ENCODE measurements at regions not wholly inside any gene's neighbourhood (a gene's known extent, or its start where the extent isn't known, plus 50 kb on each side); places are given as distances from the start of the nearest gene placed in this dataset.

- TF ChIP-seq CTCF (IDR thresholded peaks at IDR 0.05; ENCODE audit: extremely low read depth, low read depth, low read length) = no peak
- no peak overlapping the region for H3K4me2 ChIP-seq (ENCODE audit: insufficient read depth, low read length)
- no peak overlapping the region for H3K4me3 ChIP-seq (ENCODE audit: insufficient read depth, low read length)
- no peaks in the 10 kb centered on the region for H3K36me3 ChIP-seq (ENCODE audit: insufficient read depth, low read length)
- H3K4me1 ChIP-seq (ENCODE audit: insufficient read depth, low read length) = no peaks in the 10 kb centered on the region
- H3K9me3 ChIP-seq (ENCODE audit: low read depth, low read length) = no peaks in the 10 kb centered on the region
- H3K27me3 ChIP-seq (ENCODE audit: insufficient read depth, low read length) = no peaks in the 10 kb centered on the region
- H4K20me1 ChIP-seq (ENCODE audit: insufficient read depth, low read length) = no peaks in the 10 kb centered on the region
- no peak overlapping the region for H2AFZ ChIP-seq (ENCODE audit: low read length)
- H3K27ac ChIP-seq (ENCODE audit: low read depth, low read length) = no peak overlapping the region
- no peaks in the 10 kb centered on the region for H3K79me2 ChIP-seq (ENCODE audit: insufficient read depth, low read length)
- DNase-seq (ENCODE audit: insufficient read length, low spot score, missing footprints) = no peak
These were observed 426.6 kb downstream of the NDFIP2 start for GRCh38 chr13:79907527-79907926.

GRCh38 chr13:79906345-79906744, 425.4 kb downstream of the NDFIP2 start:
- Histone ChIP-seq H3K4me1 (ENCODE audit: insufficient read depth, low read length) (no peaks in the 10 kb centered on the region), H3K36me3 (ENCODE audit: insufficient read depth, low read length) (no peaks in the 10 kb centered on the region), H3K4me2 (ENCODE audit: insufficient read depth, low read length) (no peak overlapping the region), H3K4me3 (ENCODE audit: insufficient read depth, low read length) (no peak overlapping the region), H3K79me2 (ENCODE audit: insufficient read depth, low read length) (no peaks in the 10 kb centered on the region), H4K20me1 (ENCODE audit: insufficient read depth, low read length) (no peaks in the 10 kb centered on the region), H3K27ac (ENCODE audit: low read depth, low read length) (no peak overlapping the region), H3K9me3 (ENCODE audit: low read depth, low read length) (no peaks in the 10 kb centered on the region), H3K27me3 (ENCODE audit: insufficient read depth, low read length) (no peaks in the 10 kb centered on the region), H2AFZ (ENCODE audit: low read length) (no peak overlapping the region)
- no peak for DNase-seq (ENCODE audit: insufficient read length, low spot score, missing footprints)
- TF ChIP-seq CTCF (IDR thresholded peaks at IDR 0.05; ENCODE audit: extremely low read depth, low read depth, low read length) = no peak

- Histone ChIP-seq H3K36me3 (ENCODE audit: insufficient read depth, low read length) (no peaks in the 10 kb centered on the region), H4K20me1 (ENCODE audit: insufficient read depth, low read length) (no peaks in the 10 kb centered on the region), H3K4me1 (ENCODE audit: insufficient read depth, low read length) (no peaks in the 10 kb centered on the region), H3K27me3 (ENCODE audit: insufficient read depth, low read length) (no peaks in the 10 kb centered on the region), H3K27ac (ENCODE audit: low read depth, low read length) (no peak overlapping the region), H3K4me2 (ENCODE audit: insufficient read depth, low read length) (no peak overlapping the region), H3K9me3 (ENCODE audit: low read depth, low read length) (no peaks in the 10 kb centered on the region), H3K4me3 (ENCODE audit: insufficient read depth, low read length) (no peak overlapping the region), H2AFZ (ENCODE audit: low read length) (peak overlapping the region; percentile 40), H3K79me2 (ENCODE audit: insufficient read depth, low read length) (no peaks in the 10 kb centered on the region)
- TF ChIP-seq CTCF (IDR thresholded peaks at IDR 0.05; ENCODE audit: extremely low read depth, low read depth, low read length) = no peak
- DNase-seq (ENCODE audit: insufficient read length, low spot score, missing footprints) = no peak
These were observed 424.1 kb downstream of the NDFIP2 start for GRCh38 chr13:79905018-79905417.

GRCh38 chr13:79904581-79904980, 423.6 kb downstream of the NDFIP2 start:
- Histone ChIP-seq H3K4me2 (ENCODE audit: insufficient read depth, low read length) (no peak overlapping the region), H3K27ac (ENCODE audit: low read depth, low read length) (no peak overlapping the region), H3K27me3 (ENCODE audit: insufficient read depth, low read length) (no peaks in the 10 kb centered on the region), H4K20me1 (ENCODE audit: insufficient read depth, low read length) (no peaks in the 10 kb centered on the region), H3K36me3 (ENCODE audit: insufficient read depth, low read length) (no peaks in the 10 kb centered on the region), H3K4me1 (ENCODE audit: insufficient read depth, low read length) (no peaks in the 10 kb centered on the region), H3K9me3 (ENCODE audit: low read depth, low read length) (no peaks in the 10 kb centered on the region), H3K79me2 (ENCODE audit: insufficient read depth, low read length) (no peaks in the 10 kb centered on the region), H3K4me3 (ENCODE audit: insufficient read depth, low read length) (no peak overlapping the region), H2AFZ (ENCODE audit: low read length) (peak overlapping the region; percentile 40)
- DNase-seq (ENCODE audit: insufficient read length, low spot score, missing footprints) = no peak
- no peak for TF ChIP-seq CTCF (IDR thresholded peaks at IDR 0.05; ENCODE audit: extremely low read depth, low read depth, low read length)
